H1 (cell line): ENCODE measurements at regions not wholly inside any gene's neighbourhood (a gene's known extent, or its start where the extent isn't known, plus 50 kb on each side); places are given as distances from the start of the nearest gene placed in this dataset.

Experiments
- CHD2 ChIP-seq: IDR thresholded peaks from 2 replicates; pipeline ENCODE4 v1.6.1; 2012; ENCODE audit warnings: low read length, improper control_type of control experiment
- CHD7 ChIP-seq: fragments of 300-600 bp; sonication (generic); IDR thresholded peaks from 2 replicates; pipeline ENCODE4 v1.7.1; 2012; ENCODE audit warnings: low read length, moderate library complexity, mild to moderate bottlenecking, inconsistent platforms; ENCODE audit not compliant: insufficient replicate concordance
- SIN3A ChIP-seq, 2 experiments: IDR thresholded peaks in 1 of 2; conservative IDR thresholded peaks in 1 of 2; 2 replicates each; pipeline ENCODE4 v1.6.1; 2011 to 2012; ENCODE audit warnings: low read length in 2 of 2, improper control_type of control experiment in 1 of 2, low read depth in 1 of 2, mild to moderate bottlenecking in 1 of 2
- SP1 ChIP-seq: IDR thresholded peaks from 2 replicates; pipeline ENCODE4 v1.6.1; 2011; ENCODE audit warnings: low read depth, low read length
- SUZ12 ChIP-seq: fragments of 200-600 bp; sonication (generic); IDR thresholded peaks from 2 replicates; pipeline ENCODE4 v1.6.1; 2012; ENCODE audit warnings: mild to moderate bottlenecking, inconsistent platforms, low read length, moderate library complexity, mixed read lengths

GRCh38 chr6:155708100-155708499, 252.5 kb upstream of the NOX3 start (continued):
- TF ChIP-seq CHD7, result no peak
- no peak for TF ChIP-seq SUZ12
- no peak for TF ChIP-seq SP1
- TF ChIP-seq SIN3A (conservative IDR thresholded peaks at IDR 0.05 in 1 of 2, IDR thresholded peaks at IDR 0.05 in 1 of 2; ENCODE audit: low read depth in 1 of 2, low read length in 2 of 2), result no peak
- TF ChIP-seq CHD2, result no peak
